Activated CD4-positive, alpha-beta memory T cell treated with anti-CD3 and anti-CD28 coated beads for 36 hours (primary cell): ENCODE measurements at regions not wholly inside any gene's neighbourhood (a gene's known extent, or its start where the extent isn't known, plus 50 kb on each side); places are given as distances from the start of the nearest gene placed in this dataset.

Source experiments
- CTCF ChIA-PET: fragments of 350-600 bp; sonication (Branson Sonifier 250); formaldehyde crosslinking; loops from one replicate; lab custom pipeline; 2021; ENCODE audit warnings: antibody characterized with exemption, inconsistent platforms; lab: Charles Lee
- POLR2A ChIA-PET: fragments of 350-600 bp; sonication (Branson Sonifier 250); formaldehyde crosslinking; loops from one replicate; lab custom pipeline; 2021; ENCODE audit warnings: antibody characterized with exemption; lab: Charles Lee
- DNase-seq: peaks from one replicate; pipeline ENCODE4 v3.0.0-alpha.2; 2020
- H3K27ac Mint-ChIP-seq: one replicate; pipeline ENCODE4 v1.8.0; 2021; ENCODE audit warnings: mixed read lengths
- H3K27me3 Mint-ChIP-seq: one replicate; pipeline ENCODE4 v1.8.0; 2021; ENCODE audit warnings: mixed read lengths
- H3K36me3 Mint-ChIP-seq: one replicate; pipeline ENCODE4 v1.8.0; 2021; ENCODE audit warnings: mixed read lengths
- H3K4me1 Mint-ChIP-seq: one replicate; pipeline ENCODE4 v1.8.0; 2021; ENCODE audit warnings: low read depth, mixed read lengths
- H3K4me3 Mint-ChIP-seq: one replicate; pipeline ENCODE4 v1.8.0; 2021; ENCODE audit warnings: mild to moderate bottlenecking, mixed read lengths
- H3K9me3 Mint-ChIP-seq: one replicate; pipeline ENCODE4 v1.8.0; 2021; ENCODE audit warnings: mixed read lengths
- intact Hi-C: fragments of 100-400 bp; cut with micrococcal nuclease; formaldehyde crosslinking; loops from one replicate; pipeline ENCODE4 v1.15.1; 2023

- Mint-ChIP-seq H3K27me3 (no peaks in the 10 kb centered on the region), H3K4me3 (no peak overlapping the region), H3K9me3 (no peaks in the 10 kb centered on the region), H3K27ac (no peak overlapping the region), H3K4me1 (no peaks in the 10 kb centered on the region), H3K36me3 (no peaks in the 10 kb centered on the region)
- CTCF ChIA-PET: interaction anchor here (1.0 to 1.4 kb wide), 2 partner anchors 11 to 29 kb away, joined by 3 to 4 read pairs; no protein-coding TSS in a partner anchor
- POLR2A ChIA-PET: no interaction called here
- intact Hi-C loops: no loop called here
- DNase-seq: no peak
These were observed 79.1 kb upstream of the CDH5 start for GRCh38 chr16:66287416-66287815.

GRCh38 chr16:66286527-66286926 is 80.0 kb upstream of the CDH5 start:
- peak; percentile 4 for DNase-seq
- Mint-ChIP-seq H3K4me1 (no peaks in the 10 kb centered on the region), H3K36me3 (no peaks in the 10 kb centered on the region), H3K27me3 (no peaks in the 10 kb centered on the region), H3K4me3 (no peak overlapping the region), H3K27ac (no peak overlapping the region), H3K9me3 (no peaks in the 10 kb centered on the region)
- intact Hi-C loops: no loop called here
- ChIA-PET POLR2A (no interaction called here), CTCF (interaction anchor here (1.0 to 1.4 kb wide), 2 partner anchors 11 to 30 kb away, joined by 3 to 4 read pairs; no protein-coding TSS in a partner anchor)

GRCh38 chr16:66278604-66279262 is 87.8 kb upstream of the CDH5 start:
- no peak overlapping the region for H3K4me3 Mint-ChIP-seq
- DNase-seq: no peak
- H3K36me3 Mint-ChIP-seq: no peaks in the 10 kb centered on the region
- no peak overlapping the region for H3K27ac Mint-ChIP-seq
- H3K9me3 Mint-ChIP-seq: peaks cover 14% of the 10 kb centered on the region
- intact Hi-C loops: loop anchor here (10.0 kb wide), 1 partner anchor 1154 kb away; the partner anchor contains the start of gene CDH11
- peaks cover 15% of the 10 kb centered on the region for H3K27me3 Mint-ChIP-seq
- peaks cover 4% of the 10 kb centered on the region for H3K4me1 Mint-ChIP-seq
- POLR2A ChIA-PET: no interaction called here
- CTCF ChIA-PET: interaction anchor here (0.7 to 1.1 kb wide), 2 partner anchors 23 to 36 kb away, joined by 3 read pairs; no protein-coding TSS in a partner anchor

GRCh38 chr16:66278111-66278531 is 88.4 kb upstream of the CDH5 start:
- intact Hi-C loops: loop anchor here (10.0 kb wide), 1 partner anchor 1153 kb away; the partner anchor contains the start of gene CDH11
- H3K4me3 Mint-ChIP-seq: no peak overlapping the region
- H3K36me3 Mint-ChIP-seq: no peaks in the 10 kb centered on the region
- H3K27ac Mint-ChIP-seq: no peak overlapping the region
- peaks cover 14% of the 10 kb centered on the region for H3K9me3 Mint-ChIP-seq
- POLR2A ChIA-PET: no interaction called here
- peaks cover 15% of the 10 kb centered on the region for H3K27me3 Mint-ChIP-seq
- no peak for DNase-seq
- peaks cover 4% of the 10 kb centered on the region for H3K4me1 Mint-ChIP-seq
- CTCF ChIA-PET: interaction anchor here (0.7 to 1.1 kb wide), 2 partner anchors 23 to 37 kb away, joined by 3 read pairs; no protein-coding TSS in a partner anchor

GRCh38 chr16:66277311-66278070 is 89.0 kb upstream of the CDH5 start:
- ChIA-PET POLR2A (no interaction called here), CTCF (interaction anchor here (0.7 to 1.1 kb wide), 3 partner anchors 23 to 44 kb away, joined by 3 read pairs; no protein-coding TSS in a partner anchor)
- no peaks in the 10 kb centered on the region for H3K36me3 Mint-ChIP-seq
- no peak overlapping the region for H3K27ac Mint-ChIP-seq
- H3K4me1 Mint-ChIP-seq: peaks cover 4% of the 10 kb centered on the region
- H3K4me3 Mint-ChIP-seq: no peak overlapping the region
- peaks cover 14% of the 10 kb centered on the region for H3K9me3 Mint-ChIP-seq
- peaks cover 15% of the 10 kb centered on the region for H3K27me3 Mint-ChIP-seq
- no peak for DNase-seq
- intact Hi-C loops: loop anchor here (10.0 kb wide), 1 partner anchor 1153 kb away; the partner anchor contains the start of gene CDH11

GRCh38 chr16:66275775-66276428 is 90.6 kb upstream of the CDH5 start:
- Mint-ChIP-seq H3K4me3 (no peak overlapping the region), H3K36me3 (no peaks in the 10 kb centered on the region), H3K9me3 (peaks cover 14% of the 10 kb centered on the region), H3K4me1 (peaks cover 5% of the 10 kb centered on the region), H3K27me3 (peaks cover 16% of the 10 kb centered on the region), H3K27ac (no peak overlapping the region)
- intact Hi-C loops: loop anchor here (10.0 kb wide), 1 partner anchor 1151 kb away; the partner anchor contains the start of gene CDH11
- ChIA-PET POLR2A (no interaction called here), CTCF (interaction anchor here (0.8 to 1.8 kb wide), 13 partner anchors 9 to 69 kb away, joined by 3 to 12 read pairs (median 3); no protein-coding TSS in a partner anchor)
- DNase-seq: no peak

- peak; percentile 26 for DNase-seq
- CTCF ChIA-PET: interaction anchor here (1.2 to 1.8 kb wide), 4 partner anchors 24 to 43 kb away, joined by 3 to 12 read pairs (median 6); no protein-coding TSS in a partner anchor
- Mint-ChIP-seq H3K27me3 (peaks cover 12% of the 10 kb centered on the region), H3K9me3 (peaks cover 10% of the 10 kb centered on the region), H3K36me3 (no peaks in the 10 kb centered on the region), H3K4me3 (no peak overlapping the region), H3K27ac (no peak overlapping the region), H3K4me1 (peaks cover 8% of the 10 kb centered on the region)
- POLR2A ChIA-PET: no interaction called here
- intact Hi-C loops: loop anchor here (1.0 to 10.0 kb wide), 2 partner anchors 41 to 1150 kb away; partner anchors contain the start of gene CDH11
These were observed 92.0 kb upstream of the CDH5 start for GRCh38 chr16:66274335-66275110.

GRCh38 chr16:66273644-66274334 is 92.7 kb upstream of the CDH5 start:
- peaks cover 8% of the 10 kb centered on the region for H3K4me1 Mint-ChIP-seq
- H3K27ac Mint-ChIP-seq: no peak overlapping the region
- POLR2A ChIA-PET: no interaction called here
- H3K4me3 Mint-ChIP-seq: no peak overlapping the region
- H3K9me3 Mint-ChIP-seq: peaks cover 3% of the 10 kb centered on the region
- peaks cover 11% of the 10 kb centered on the region for H3K27me3 Mint-ChIP-seq
- no peak for DNase-seq
- no peaks in the 10 kb centered on the region for H3K36me3 Mint-ChIP-seq
- CTCF ChIA-PET: interaction anchor here (1.8 kb wide), 1 partner anchor 43 kb away, joined by 9 read pairs; no protein-coding TSS in a partner anchor
- intact Hi-C loops: loop anchor here (1.0 to 10.0 kb wide), 2 partner anchors 42 to 1149 kb away; partner anchors contain the start of gene CDH11

- Mint-ChIP-seq H3K27me3 (peaks cover 8% of the 10 kb centered on the region), H3K4me3 (no peak overlapping the region), H3K9me3 (no peaks in the 10 kb centered on the region), H3K36me3 (no peaks in the 10 kb centered on the region), H3K4me1 (peaks cover 8% of the 10 kb centered on the region), H3K27ac (no peak overlapping the region)
- intact Hi-C loops: loop anchor here (10.0 kb wide), 1 partner anchor 1148 kb away; the partner anchor contains the start of gene CDH11
- POLR2A ChIA-PET: no interaction called here
- CTCF ChIA-PET: interaction anchor here (1.4 to 1.8 kb wide), 2 partner anchors 41 to 44 kb away, joined by 9 read pairs; no protein-coding TSS in a partner anchor
- DNase-seq: no peak
These were observed 93.4 kb upstream of the CDH5 start for GRCh38 chr16:66273053-66273452.

- Mint-ChIP-seq H3K27ac (no peak overlapping the region), H3K27me3 (peaks cover 8% of the 10 kb centered on the region), H3K4me1 (peaks cover 8% of the 10 kb centered on the region), H3K36me3 (no peaks in the 10 kb centered on the region), H3K9me3 (no peaks in the 10 kb centered on the region), H3K4me3 (no peak overlapping the region)
- CTCF ChIA-PET: interaction anchor here (1.4 to 1.8 kb wide), 2 partner anchors 42 to 44 kb away, joined by 9 read pairs; no protein-coding TSS in a partner anchor
- POLR2A ChIA-PET: no interaction called here
- DNase-seq: no peak
- intact Hi-C loops: loop anchor here (10.0 kb wide), 1 partner anchor 1148 kb away; the partner anchor contains the start of gene CDH11
These were observed 94.0 kb upstream of the CDH5 start for GRCh38 chr16:66272461-66272860.
